ENCODE measurements at regions not wholly inside any gene's neighbourhood (a gene's known extent, or its start where the extent isn't known, plus 50 kb on each side); places are given as distances from the start of the nearest gene placed in this dataset.

DNA sequence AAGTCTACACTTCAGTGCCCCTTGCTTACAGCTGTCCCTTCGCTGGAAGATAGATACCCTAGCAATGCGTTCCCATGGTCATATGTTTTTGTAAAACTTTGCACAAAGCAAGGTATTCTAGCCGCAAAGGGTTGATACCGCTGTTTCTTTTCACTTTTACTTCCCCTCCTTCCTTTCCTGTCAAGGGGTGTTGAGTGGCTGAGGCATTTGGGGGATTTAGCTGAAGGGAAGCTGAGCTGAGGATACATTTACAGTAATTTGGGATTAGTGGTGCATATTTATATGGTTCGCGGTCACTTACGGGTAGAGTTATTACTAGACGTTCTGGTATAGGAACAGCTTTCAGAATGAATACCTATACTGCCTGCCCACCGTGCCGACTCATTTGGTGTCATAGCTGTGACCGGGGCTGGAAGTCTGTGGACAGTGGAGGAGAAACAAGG is 86.9 kb upstream of the WNT11 start (continued):
- TF ChIP-seq ZNF592 (IDR thresholded peaks at IDR 0.05) = no peak
- TF ChIP-seq CREM (IDR thresholded peaks at IDR 0.05; ENCODE audit: low read depth) = 0 out of 2 replicates have a peak, but pooled peaks have one; percentile 21
- TF ChIP-seq EED (IDR thresholded peaks at IDR 0.05; ENCODE audit: low read depth) = peak; percentile 88
- peak; percentile 20; the same call in 1 of the 2 replicates for TF ChIP-seq DPF2 (IDR thresholded peaks at IDR 0.05)
- peak; percentile 90 for TF ChIP-seq RUNX3 (IDR thresholded peaks at IDR 0.05; ENCODE audit: low read length)
- TF ChIP-seq POU2F2 (IDR thresholded peaks at IDR 0.05; ENCODE audit: borderline replicate concordance, low read depth, low read length) = 0 out of 3 replicates have a peak, but pooled peaks have one; percentile 13
- TF ChIP-seq MEF2A (IDR thresholded peaks at IDR 0.05; ENCODE audit: insufficient read depth, low read depth, low read length) = 0 out of 2 replicates have a peak, but pooled peaks have one; percentile 26
- 0 out of 2 replicates have a peak, but pooled peaks have one; percentile 24 for TF ChIP-seq NR2F1 (conservative IDR thresholded peaks at IDR 0.05)
- 0 out of 2 replicates have a peak, but pooled peaks have one; percentile 15 for TF ChIP-seq ATF7 (IDR thresholded peaks at IDR 0.05; ENCODE audit: low read depth)
